ENCODE measurements at regions not wholly inside any gene's neighbourhood (a gene's known extent, or its start where the extent isn't known, plus 50 kb on each side); places are given as distances from the start of the nearest gene placed in this dataset.

- TF ChIP-seq IRX3 (CRISPR knock-in tag; IDR thresholded peaks at IDR 0.05; ENCODE audit: borderline replicate concordance, low read depth): no peak
- no peak for TF ChIP-seq KAT2B (IDR thresholded peaks at IDR 0.05; ENCODE audit: borderline replicate concordance, low read depth, low read length)
- TF ChIP-seq ZNF33B (CRISPR knock-in tag; IDR thresholded peaks at IDR 0.05): no peak
- TF ChIP-seq RAD51 (IDR thresholded peaks at IDR 0.05; ENCODE audit: borderline replicate concordance): no peak
- no peak for TF ChIP-seq MXD4 (CRISPR knock-in tag; IDR thresholded peaks at IDR 0.05)
- no peak for TF ChIP-seq ZNF775 (CRISPR knock-in tag; IDR thresholded peaks at IDR 0.05; ENCODE audit: borderline replicate concordance)
These were observed 862.2 kb upstream of the LRATD1 start (continued) for GRCh38 chr2:13770279-13770678.

GRCh38 chr2:13779996-13780395 is 852.5 kb upstream of the LRATD1 start:
- Histone ChIP-seq H3K79me2 (ENCODE audit: insufficient read depth, low read length) (no peaks in the 10 kb centered on the region), H3K9me3 (ENCODE audit: low read length) (peaks cover 64% of the 10 kb centered on the region), H3K4me1 (ENCODE audit: insufficient read depth, low read length) (no peaks in the 10 kb centered on the region), H3K4me2 (ENCODE audit: low read depth, low read length) (no peak overlapping the region), H3K27me3 (ENCODE audit: control insufficient read depth in 1 of 2, insufficient read depth in 2 of 2, low read length in 2 of 2) (no peaks in the 10 kb centered on the region), H3K4me3 (replicated peaks in 1 of 3; ENCODE audit: insufficient read depth in 1 of 3, low read depth in 2 of 3, low read length in 3 of 3) (no peak overlapping the region), H4K20me1 (ENCODE audit: insufficient read depth, low read length) (no peaks in the 10 kb centered on the region), H3K27ac (ENCODE audit: extremely low read length, insufficient read depth, low read length) (no peak overlapping the region), H3K36me3 (replicated peaks in 1 of 2; ENCODE audit: control insufficient read depth in 1 of 2, insufficient read depth in 2 of 2, low read length in 2 of 2) (no peaks in the 10 kb centered on the region), H3K9ac (ENCODE audit: insufficient read depth, low read depth, low read length) (no peak overlapping the region), H2AFZ (ENCODE audit: low read length) (no peak overlapping the region)
- ChIA-PET CTCF (ENCODE audit: low intra/inter-chr PET ratio, low total read pairs) (no interaction called here), POLR2A (no interaction called here)
- intact Hi-C loops (cut with micrococcal nuclease; ENCODE audit: unreplicated experiment): no loop called here
- ATAC-seq: no peak
- no peak for FAIRE-seq
- DNase-seq (ENCODE audit: low spot score): no peak
- in situ Hi-C loops (cut with HindIII; ENCODE audit: extremely low pct_ligation_motif_present, low pct_unique_long_range_greater_than_20kb): no loop called here
- no TSS peak for BruUV-seq (replicated peaks)
- 3% methylated on average over 1 of the region's 1 CpG for WGBS (ENCODE audit: low lambda C conversion rate)
- TF ChIP-seq MAFG (CRISPR knock-in tag; IDR thresholded peaks at IDR 0.05): no peak
- no peak for TF ChIP-seq NRL (CRISPR knock-in tag; IDR thresholded peaks at IDR 0.05; ENCODE audit: borderline replicate concordance)
- no peak for TF ChIP-seq MBD4 (IDR thresholded peaks at IDR 0.05; ENCODE audit: borderline replicate concordance, low read length)
- no peak for TF ChIP-seq ZMAT3 (CRISPR knock-in tag; conservative IDR thresholded peaks at IDR 0.05)
- TF ChIP-seq ZKSCAN8 (CRISPR knock-in tag; IDR thresholded peaks at IDR 0.05; ENCODE audit: borderline replicate concordance): no peak
- no peak for TF ChIP-seq GTF2F1 (IDR thresholded peaks at IDR 0.05; ENCODE audit: low read length)
- TF ChIP-seq GATAD1 (CRISPR knock-in tag; IDR thresholded peaks at IDR 0.05): no peak
- TF ChIP-seq, protein P1, sequence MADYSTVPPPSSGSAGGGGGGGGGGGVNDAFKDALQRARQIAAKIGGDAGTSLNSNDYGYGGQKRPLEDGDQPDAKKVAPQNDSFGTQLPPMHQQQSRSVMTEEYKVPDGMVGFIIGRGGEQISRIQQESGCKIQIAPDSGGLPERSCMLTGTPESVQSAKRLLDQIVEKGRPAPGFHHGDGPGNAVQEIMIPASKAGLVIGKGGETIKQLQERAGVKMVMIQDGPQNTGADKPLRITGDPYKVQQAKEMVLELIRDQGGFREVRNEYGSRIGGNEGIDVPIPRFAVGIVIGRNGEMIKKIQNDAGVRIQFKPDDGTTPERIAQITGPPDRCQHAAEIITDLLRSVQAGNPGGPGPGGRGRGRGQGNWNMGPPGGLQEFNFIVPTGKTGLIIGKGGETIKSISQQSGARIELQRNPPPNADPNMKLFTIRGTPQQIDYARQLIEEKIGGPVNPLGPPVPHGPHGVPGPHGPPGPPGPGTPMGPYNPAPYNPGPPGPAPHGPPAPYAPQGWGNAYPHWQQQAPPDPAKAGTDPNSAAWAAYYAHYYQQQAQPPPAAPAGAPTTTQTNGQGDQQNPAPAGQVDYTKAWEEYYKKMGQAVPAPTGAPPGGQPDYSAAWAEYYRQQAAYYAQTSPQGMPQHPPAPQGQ (CRISPR knock-in tag; IDR thresholded peaks at IDR 0.05; ENCODE audit: borderline replicate concordance): no peak
- TF ChIP-seq ZNF784 (CRISPR knock-in tag; IDR thresholded peaks at IDR 0.05; ENCODE audit: borderline replicate concordance): no peak
- TF ChIP-seq ZNF143 (CRISPR knock-in tag; IDR thresholded peaks at IDR 0.05): no peak
- no peak for TF ChIP-seq RAD21 (CRISPR knock-in tag; IDR thresholded peaks at IDR 0.05)
- TF ChIP-seq, protein P2, sequence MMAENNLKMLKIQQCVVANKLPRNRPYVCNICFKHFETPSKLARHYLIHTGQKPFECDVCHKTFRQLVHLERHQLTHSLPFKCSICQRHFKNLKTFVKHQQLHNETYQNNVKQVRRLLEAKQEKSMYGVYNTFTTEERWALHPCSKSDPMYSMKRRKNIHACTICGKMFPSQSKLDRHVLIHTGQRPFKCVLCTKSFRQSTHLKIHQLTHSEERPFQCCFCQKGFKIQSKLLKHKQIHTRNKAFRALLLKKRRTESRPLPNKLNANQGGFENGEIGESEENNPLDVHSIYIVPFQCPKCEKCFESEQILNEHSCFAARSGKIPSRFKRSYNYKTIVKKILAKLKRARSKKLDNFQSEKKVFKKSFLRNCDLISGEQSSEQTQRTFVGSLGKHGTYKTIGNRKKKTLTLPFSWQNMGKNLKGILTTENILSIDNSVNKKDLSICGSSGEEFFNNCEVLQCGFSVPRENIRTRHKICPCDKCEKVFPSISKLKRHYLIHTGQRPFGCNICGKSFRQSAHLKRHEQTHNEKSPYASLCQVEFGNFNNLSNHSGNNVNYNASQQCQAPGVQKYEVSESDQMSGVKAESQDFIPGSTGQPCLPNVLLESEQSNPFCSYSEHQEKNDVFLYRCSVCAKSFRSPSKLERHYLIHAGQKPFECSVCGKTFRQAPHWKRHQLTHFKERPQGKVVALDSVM (CRISPR knock-in tag; IDR thresholded peaks at IDR 0.05): no peak
- TF ChIP-seq MIER2 (CRISPR knock-in tag; IDR thresholded peaks at IDR 0.05): no peak
- no peak for TF ChIP-seq CBFB (CRISPR knock-in tag; IDR thresholded peaks at IDR 0.05)
- TF ChIP-seq, protein P3, sequence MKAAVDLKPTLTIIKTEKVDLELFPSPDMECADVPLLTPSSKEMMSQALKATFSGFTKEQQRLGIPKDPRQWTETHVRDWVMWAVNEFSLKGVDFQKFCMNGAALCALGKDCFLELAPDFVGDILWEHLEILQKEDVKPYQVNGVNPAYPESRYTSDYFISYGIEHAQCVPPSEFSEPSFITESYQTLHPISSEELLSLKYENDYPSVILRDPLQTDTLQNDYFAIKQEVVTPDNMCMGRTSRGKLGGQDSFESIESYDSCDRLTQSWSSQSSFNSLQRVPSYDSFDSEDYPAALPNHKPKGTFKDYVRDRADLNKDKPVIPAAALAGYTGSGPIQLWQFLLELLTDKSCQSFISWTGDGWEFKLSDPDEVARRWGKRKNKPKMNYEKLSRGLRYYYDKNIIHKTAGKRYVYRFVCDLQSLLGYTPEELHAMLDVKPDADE (CRISPR knock-in tag; IDR thresholded peaks at IDR 0.05): no peak

All from HepG2 (cell line).